GM18873 (cell line): ENCODE measurements at regions not wholly inside any gene's neighbourhood (a gene's known extent, or its start where the extent isn't known, plus 50 kb on each side); places are given as distances from the start of the nearest gene placed in this dataset.
"Not testable (repeated sequence)": the region's sequence is repeated elsewhere in the genome, so short reads cannot be mapped to it uniquely, and the experiment has no call there.

ENCODE experiments used
- ATAC-seq: cut with Tn5 transposase; IDR thresholded peaks from one replicate; pipeline ENCODE4 v1.9.1; 2021; ENCODE audit warnings: mild to moderate bottlenecking, moderate library complexity, moderate number of reproducible peaks; ENCODE audit not compliant: unreplicated experiment, low FRiP score

- ATAC-seq = no peak
These were observed 586.1 kb downstream of the CENPC start for GRCh38 chr4:66959207-66959606.

- ATAC-seq = no peak
These were observed 588.5 kb downstream of the CENPC start for GRCh38 chr4:66956852-66957251.

- ATAC-seq = no peak
These were observed 588.9 kb downstream of the CENPC start for GRCh38 chr4:66956426-66956825.

GRCh38 chr4:66955784-66956183 lies 589.5 kb downstream of the CENPC start:
- ATAC-seq = no peak

GRCh38 chr4:66949419-66949818 lies 595.9 kb downstream of the CENPC start:
- no peak for ATAC-seq

- no peak for ATAC-seq
These were observed 598.5 kb downstream of the CENPC start for GRCh38 chr4:66946761-66947160.

GRCh38 chr4:66943112-66943511 lies 602.2 kb downstream of the CENPC start:
- no peak for ATAC-seq

GRCh38 chr4:66931981-66932380 lies 613.3 kb downstream of the CENPC start:
- not testable (repeated sequence) for ATAC-seq

GRCh38 chr4:66930206-66930605 lies 615.1 kb downstream of the CENPC start:
- no peak for ATAC-seq

- ATAC-seq = no peak
These were observed 615.6 kb downstream of the CENPC start for GRCh38 chr4:66929748-66930147.

GRCh38 chr4:66928881-66929280 lies 616.4 kb downstream of the CENPC start:
- ATAC-seq = not testable (repeated sequence)

- ATAC-seq = no peak
These were observed 617.4 kb downstream of the CENPC start for GRCh38 chr4:66927937-66928336.

- no peak for ATAC-seq
These were observed 618.6 kb downstream of the CENPC start for GRCh38 chr4:66926687-66927086.

GRCh38 chr4:66923081-66923865 lies 622.0 kb downstream of the CENPC start:
- ATAC-seq = no peak

- no peak for ATAC-seq
These were observed 623.9 kb downstream of the CENPC start for GRCh38 chr4:66921433-66921832.

- ATAC-seq = no peak
These were observed 624.8 kb downstream of the CENPC start for GRCh38 chr4:66920514-66920913.

- no peak for ATAC-seq
These were observed 633.4 kb downstream of the CENPC start for GRCh38 chr4:66911880-66912279.

- ATAC-seq = no peak
These were observed 639.0 kb downstream of the CENPC start for GRCh38 chr4:66906314-66906713.

- ATAC-seq = no peak
These were observed 645.8 kb downstream of the CENPC start for GRCh38 chr4:66899422-66900065.

GRCh38 chr4:66893807-66894206 lies 651.5 kb downstream of the CENPC start:
- ATAC-seq = no peak

GRCh38 chr4:66887061-66887460 lies 658.2 kb downstream of the CENPC start:
- no peak for ATAC-seq
